Central memory CD8-positive, alpha-beta T cell (primary cell): ENCODE measurements at regions not wholly inside any gene's neighbourhood (a gene's known extent, or its start where the extent isn't known, plus 50 kb on each side); places are given as distances from the start of the nearest gene placed in this dataset.
"Not testable (repeated sequence)": the region's sequence is repeated elsewhere in the genome, so short reads cannot be mapped to it uniquely, and the experiment has no call there.

ENCODE experiments used
- ATAC-seq: fragments of 150-1000 bp; cut with Tn5 transposase; replicated peaks from 2 replicates; pipeline ENCODE4 v1.10.0; 2022; ENCODE audit warnings: mild to moderate bottlenecking, moderate FRiP score, moderate number of reproducible peaks; ENCODE audit not compliant: poor library complexity, severe bottlenecking; ENCODE audit errors: extremely low read depth
- DNase-seq, 2 donors: peaks; one replicate each; pipeline ENCODE4 v3.0.0; 2021; ENCODE audit warnings: low spot score in 2 of 2
- H3K27ac Mint-ChIP-seq: one replicate; pipeline ENCODE4 v1.8.0; 2022; ENCODE audit warnings: low read depth, mild to moderate bottlenecking, moderate library complexity, mixed read lengths
- H3K27me3 Mint-ChIP-seq: one replicate; pipeline ENCODE4 v1.8.0; 2022; ENCODE audit warnings: mixed read lengths
- H3K36me3 Mint-ChIP-seq: one replicate; pipeline ENCODE4 v1.8.0; 2022; ENCODE audit warnings: mild to moderate bottlenecking, moderate library complexity, mixed read lengths; ENCODE audit not compliant: insufficient read depth
- H3K4me1 Mint-ChIP-seq: one replicate; pipeline ENCODE4 v1.8.0; 2022; ENCODE audit warnings: mixed read lengths
- H3K4me3 Mint-ChIP-seq: one replicate; pipeline ENCODE4 v1.8.0; 2022; ENCODE audit warnings: mild to moderate bottlenecking, moderate library complexity, mixed read lengths
- H3K9me3 Mint-ChIP-seq: one replicate; pipeline ENCODE4 v1.8.0; 2022; ENCODE audit warnings: mixed read lengths

- peaks cover 50% of the 10 kb centered on the region for H3K4me1 Mint-ChIP-seq
- no peaks in the 10 kb centered on the region for H3K9me3 Mint-ChIP-seq
- H3K4me3 Mint-ChIP-seq: peak overlapping the region; percentile 50
- ATAC-seq (no peak), DNase-seq (no peak)
- H3K27me3 Mint-ChIP-seq: no peaks in the 10 kb centered on the region
- no peaks in the 10 kb centered on the region for H3K36me3 Mint-ChIP-seq
- peak overlapping the region; percentile 76 for H3K27ac Mint-ChIP-seq
Measured at GRCh38 chr12:54740882-54741281, 92.7 kb upstream of the DCD start.

GRCh38 chr12:54736549-54736948, 88.4 kb upstream of the DCD start:
- DNase-seq (no peak), ATAC-seq (no peak)
- Mint-ChIP-seq H3K36me3 (peaks cover 2% of the 10 kb centered on the region), H3K27ac (peak overlapping the region; percentile 17), H3K4me3 (no peak overlapping the region), H3K9me3 (no peaks in the 10 kb centered on the region), H3K4me1 (peaks cover 37% of the 10 kb centered on the region), H3K27me3 (no peaks in the 10 kb centered on the region)

- Mint-ChIP-seq H3K27ac (no peak overlapping the region), H3K4me1 (peaks cover 19% of the 10 kb centered on the region), H3K4me3 (no peak overlapping the region), H3K9me3 (no peaks in the 10 kb centered on the region), H3K27me3 (no peaks in the 10 kb centered on the region), H3K36me3 (peaks cover 2% of the 10 kb centered on the region)
- ATAC-seq: no peak
- no peak for DNase-seq
Measured at GRCh38 chr12:54734196-54734950, 86.2 kb upstream of the DCD start.

GRCh38 chr12:54725233-54725843, 77.2 kb upstream of the DCD start:
- H3K36me3 Mint-ChIP-seq: no peaks in the 10 kb centered on the region
- no peak overlapping the region for H3K27ac Mint-ChIP-seq
- H3K4me3 Mint-ChIP-seq: no peak overlapping the region
- DNase-seq: no peak
- no peak for ATAC-seq
- H3K4me1 Mint-ChIP-seq: no peaks in the 10 kb centered on the region
- H3K9me3 Mint-ChIP-seq: no peaks in the 10 kb centered on the region
- peaks cover 29% of the 10 kb centered on the region for H3K27me3 Mint-ChIP-seq

GRCh38 chr12:54723379-54724256, 75.5 kb upstream of the DCD start:
- ATAC-seq (peak; percentile 46), DNase-seq (peak in 1 of 2 donors; percentile 27)
- H3K27ac Mint-ChIP-seq: no peak overlapping the region
- H3K9me3 Mint-ChIP-seq: no peaks in the 10 kb centered on the region
- no peaks in the 10 kb centered on the region for H3K36me3 Mint-ChIP-seq
- H3K4me3 Mint-ChIP-seq: no peak overlapping the region
- H3K27me3 Mint-ChIP-seq: peaks cover 42% of the 10 kb centered on the region
- no peaks in the 10 kb centered on the region for H3K4me1 Mint-ChIP-seq

- Mint-ChIP-seq H3K27ac (no peak overlapping the region), H3K4me1 (no peaks in the 10 kb centered on the region), H3K4me3 (no peak overlapping the region), H3K27me3 (peaks cover 58% of the 10 kb centered on the region), H3K36me3 (no peaks in the 10 kb centered on the region), H3K9me3 (no peaks in the 10 kb centered on the region)
- DNase-seq: no peak
- ATAC-seq: no peak
Measured at GRCh38 chr12:54721312-54721711, 73.1 kb upstream of the DCD start.

GRCh38 chr12:54719691-54720090, 71.5 kb upstream of the DCD start:
- ATAC-seq (no peak), DNase-seq (no peak)
- no peaks in the 10 kb centered on the region for H3K4me1 Mint-ChIP-seq
- H3K27ac Mint-ChIP-seq: no peak overlapping the region
- H3K4me3 Mint-ChIP-seq: no peak overlapping the region
- H3K36me3 Mint-ChIP-seq: no peaks in the 10 kb centered on the region
- H3K27me3 Mint-ChIP-seq: peaks cover 74% of the 10 kb centered on the region
- H3K9me3 Mint-ChIP-seq: no peaks in the 10 kb centered on the region

- no peak overlapping the region for H3K4me3 Mint-ChIP-seq
- ATAC-seq: no peak
- H3K9me3 Mint-ChIP-seq: no peaks in the 10 kb centered on the region
- H3K27me3 Mint-ChIP-seq: peaks cover 89% of the 10 kb centered on the region
- H3K27ac Mint-ChIP-seq: no peak overlapping the region
- H3K4me1 Mint-ChIP-seq: no peaks in the 10 kb centered on the region
- no peaks in the 10 kb centered on the region for H3K36me3 Mint-ChIP-seq
- no peak for DNase-seq
Measured at GRCh38 chr12:54716261-54716660, 68.1 kb upstream of the DCD start.

GRCh38 chr12:54713876-54714275, 65.7 kb upstream of the DCD start:
- not testable (repeated sequence) for H3K27ac Mint-ChIP-seq, H3K9me3 Mint-ChIP-seq, H3K4me3 Mint-ChIP-seq, H3K36me3 Mint-ChIP-seq, ATAC-seq, H3K4me1 Mint-ChIP-seq, DNase-seq
- H3K27me3 Mint-ChIP-seq: peaks cover 67% of the 10 kb centered on the region

GRCh38 chr12:54711669-54712068, 63.5 kb upstream of the DCD start:
- Mint-ChIP-seq H3K27me3 (peaks cover 64% of the 10 kb centered on the region), H3K4me1 (no peaks in the 10 kb centered on the region), H3K27ac (no peak overlapping the region), H3K4me3 (no peak overlapping the region), H3K9me3 (no peaks in the 10 kb centered on the region), H3K36me3 (no peaks in the 10 kb centered on the region)
- DNase-seq: no peak
- no peak for ATAC-seq

GRCh38 chr12:54708826-54709225, 60.7 kb upstream of the DCD start:
- peaks cover 36% of the 10 kb centered on the region for H3K27me3 Mint-ChIP-seq
- H3K4me3 Mint-ChIP-seq: no peak overlapping the region
- no peak for DNase-seq
- no peak for ATAC-seq
- no peaks in the 10 kb centered on the region for H3K36me3 Mint-ChIP-seq
- no peaks in the 10 kb centered on the region for H3K9me3 Mint-ChIP-seq
- H3K4me1 Mint-ChIP-seq: no peaks in the 10 kb centered on the region
- H3K27ac Mint-ChIP-seq: no peak overlapping the region

- no peak for ATAC-seq
- H3K27me3 Mint-ChIP-seq: peaks cover 19% of the 10 kb centered on the region
- H3K4me3 Mint-ChIP-seq: no peak overlapping the region
- H3K9me3 Mint-ChIP-seq: no peaks in the 10 kb centered on the region
- no peaks in the 10 kb centered on the region for H3K4me1 Mint-ChIP-seq
- H3K36me3 Mint-ChIP-seq: no peaks in the 10 kb centered on the region
- DNase-seq: no peak
- H3K27ac Mint-ChIP-seq: no peak overlapping the region
Measured at GRCh38 chr12:54704202-54704601, 56.0 kb upstream of the DCD start.
